Astrocyte of the cerebellum (primary cell): ENCODE measurements at regions not wholly inside any gene's neighbourhood (a gene's known extent, or its start where the extent isn't known, plus 50 kb on each side); places are given as distances from the start of the nearest gene placed in this dataset.

Experiments used
- DNase-seq: peaks from one replicate; pipeline ENCODE4 v3.0.0-alpha.2; 2011; ENCODE audit warnings: low read depth
- H3K4me3 ChIP-seq: 2 replicates; pipeline ENCODE4 v1.5.1; 2011; ENCODE audit warnings: mild to moderate bottlenecking, low read depth, low read length, moderate library complexity
- CTCF ChIP-seq: IDR thresholded peaks from 2 replicates; pipeline ENCODE4 v1.5.1; 2012; ENCODE audit warnings: low read length, low read depth, moderate library complexity, mild to moderate bottlenecking; ENCODE audit errors: missing control alignments
- in situ Hi-C: cut with HindIII; loops from 2 replicates; pipeline ENCODE4 v1.10.0; 2017; ENCODE audit warnings: low sequenced_read_pairs

GRCh38 chr6:56709650-56710049 is 67.0 kb upstream of the DST start:
- no peak for TF ChIP-seq CTCF
- no peak overlapping the region for H3K4me3 ChIP-seq
- in situ Hi-C loops, result loop anchor here (25.0 kb wide), 1 partner anchor 128 kb away; no protein-coding TSS in a partner anchor
- DNase-seq, result no peak

- peak; percentile 12 for TF ChIP-seq CTCF
- in situ Hi-C loops, result loop anchor here (25.0 kb wide), 1 partner anchor 128 kb away; no protein-coding TSS in a partner anchor
- no peak overlapping the region for H3K4me3 ChIP-seq
- peak; percentile 57 for DNase-seq
Observed at GRCh38 chr6:56708810-56709597, 66.3 kb upstream of the DST start.

GRCh38 chr6:56706981-56707726 is 64.5 kb upstream of the DST start:
- in situ Hi-C loops, result loop anchor here (25.0 kb wide), 1 partner anchor 130 kb away; no protein-coding TSS in a partner anchor
- no peak for DNase-seq
- TF ChIP-seq CTCF, result no peak
- no peak overlapping the region for H3K4me3 ChIP-seq

GRCh38 chr6:56699066-56699654 is 56.5 kb upstream of the DST start:
- no peak overlapping the region for H3K4me3 ChIP-seq
- TF ChIP-seq CTCF, result no peak
- no peak for DNase-seq
- in situ Hi-C loops, result no loop called here

- H3K4me3 ChIP-seq, result no peak overlapping the region
- no peak for TF ChIP-seq CTCF
- in situ Hi-C loops, result no loop called here
Observed at GRCh38 chr6:56695702-56696101, 53.0 kb upstream of the DST start.

GRCh38 chr6:56694002-56694401 is 51.3 kb upstream of the DST start:
- no peak for TF ChIP-seq CTCF
- H3K4me3 ChIP-seq, result no peak overlapping the region
- in situ Hi-C loops, result no loop called here
- DNase-seq, result no peak

More at GRCh38 chr6:56695702-56696101, 53.0 kb upstream of the DST start:
- DNase-seq, result no peak
